AML-193 (cell line): ENCODE measurements at regions not wholly inside any gene's neighbourhood (a gene's known extent, or its start where the extent isn't known, plus 50 kb on each side); places are given as distances from the start of the nearest gene placed in this dataset.
"Not testable (repeated sequence)": the region's sequence is repeated elsewhere in the genome, so short reads cannot be mapped to it uniquely, and the experiment has no call there.

Experiments
- DNase-seq, 2 experiments: peaks; one replicate each; lab custom pipeline; 2025; lab: John Stamatoyannopoulos, UW

- no peak for DNase-seq
Observed at GRCh38 chr11:25758145-25758661, 573.7 kb upstream of the ANO3 start.

GRCh38 chr11:25766332-25767015, 565.5 kb upstream of the ANO3 start:
- no peak for DNase-seq

GRCh38 chr11:25769287-25769686, 562.6 kb upstream of the ANO3 start:
- DNase-seq, result no peak

GRCh38 chr11:25771605-25772004, 560.3 kb upstream of the ANO3 start:
- DNase-seq, result no peak

- no peak for DNase-seq
Observed at GRCh38 chr11:25775603-25776002, 556.3 kb upstream of the ANO3 start.

- no peak for DNase-seq
Observed at GRCh38 chr11:25776238-25776637, 555.7 kb upstream of the ANO3 start.

- DNase-seq, result no peak
Observed at GRCh38 chr11:25777343-25777742, 554.6 kb upstream of the ANO3 start.

GRCh38 chr11:25779033-25779432, 552.9 kb upstream of the ANO3 start:
- no peak for DNase-seq

GRCh38 chr11:25787416-25787815, 544.5 kb upstream of the ANO3 start:
- DNase-seq, result no peak

GRCh38 chr11:25790396-25790795, 541.5 kb upstream of the ANO3 start:
- no peak for DNase-seq

- no peak for DNase-seq
Observed at GRCh38 chr11:25793637-25794036, 538.3 kb upstream of the ANO3 start.

- DNase-seq, result no peak
Observed at GRCh38 chr11:25794804-25795203, 537.1 kb upstream of the ANO3 start.

GRCh38 chr11:25816411-25816810, 515.5 kb upstream of the ANO3 start:
- DNase-seq, result no peak

- DNase-seq, result no peak
Observed at GRCh38 chr11:25824688-25825087, 507.2 kb upstream of the ANO3 start.

- DNase-seq, result not testable (repeated sequence)
Observed at GRCh38 chr11:25831485-25831884, 500.4 kb upstream of the ANO3 start.

- no peak for DNase-seq
Observed at GRCh38 chr11:25838918-25839625, 492.9 kb upstream of the ANO3 start.

- no peak for DNase-seq
Observed at GRCh38 chr11:25844811-25845210, 487.1 kb upstream of the ANO3 start.

- DNase-seq, result no peak
Observed at GRCh38 chr11:25855916-25856315, 476.0 kb upstream of the ANO3 start.

GRCh38 chr11:25859776-25860175, 472.2 kb upstream of the ANO3 start:
- no peak for DNase-seq

- no peak for DNase-seq
Observed at GRCh38 chr11:25860677-25861450, 471.1 kb upstream of the ANO3 start.

- DNase-seq, result no peak
Observed at GRCh38 chr11:25862159-25862558, 469.8 kb upstream of the ANO3 start.

GRCh38 chr11:25863986-25864385, 467.9 kb upstream of the ANO3 start:
- no peak for DNase-seq

- DNase-seq, result no peak
Observed at GRCh38 chr11:25876456-25876965, 455.4 kb upstream of the ANO3 start.
